GM21447 (cell line): ENCODE measurements at regions not wholly inside any gene's neighbourhood (a gene's known extent, or its start where the extent isn't known, plus 50 kb on each side); places are given as distances from the start of the nearest gene placed in this dataset.
"Not testable (repeated sequence)": the region's sequence is repeated elsewhere in the genome, so short reads cannot be mapped to it uniquely, and the experiment has no call there.

ENCODE experiments used
- ATAC-seq: cut with Tn5 transposase; IDR thresholded peaks from one replicate; pipeline ENCODE4 v1.9.1; 2021; ENCODE audit not compliant: unreplicated experiment

- ATAC-seq, result no peak
Measured at GRCh38 chr6:103456652-103457051, 1403.1 kb downstream of the HACE1 start.

- ATAC-seq, result no peak
Measured at GRCh38 chr6:103455275-103455674, 1404.4 kb downstream of the HACE1 start.

DNA sequence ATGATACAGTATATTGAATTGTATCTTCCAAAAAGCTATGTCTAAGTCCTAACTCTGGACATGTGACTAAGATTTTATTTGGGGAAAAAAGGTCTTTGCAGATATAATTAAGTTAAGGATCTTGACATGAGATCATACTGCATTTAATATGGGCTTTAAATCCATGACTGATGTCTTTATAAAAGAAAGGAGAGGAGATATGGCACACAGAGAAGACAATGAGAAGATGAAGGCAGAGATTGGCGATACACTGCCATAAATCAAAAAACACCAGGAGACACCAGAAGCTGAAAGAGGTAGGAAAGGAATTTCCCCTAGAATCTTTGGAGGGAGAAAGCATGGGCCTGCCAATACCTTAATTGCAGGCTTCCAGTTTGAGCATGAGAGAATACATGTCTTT lies 1450.2 kb downstream of the HACE1 start:
- ATAC-seq, result no peak

DNA sequence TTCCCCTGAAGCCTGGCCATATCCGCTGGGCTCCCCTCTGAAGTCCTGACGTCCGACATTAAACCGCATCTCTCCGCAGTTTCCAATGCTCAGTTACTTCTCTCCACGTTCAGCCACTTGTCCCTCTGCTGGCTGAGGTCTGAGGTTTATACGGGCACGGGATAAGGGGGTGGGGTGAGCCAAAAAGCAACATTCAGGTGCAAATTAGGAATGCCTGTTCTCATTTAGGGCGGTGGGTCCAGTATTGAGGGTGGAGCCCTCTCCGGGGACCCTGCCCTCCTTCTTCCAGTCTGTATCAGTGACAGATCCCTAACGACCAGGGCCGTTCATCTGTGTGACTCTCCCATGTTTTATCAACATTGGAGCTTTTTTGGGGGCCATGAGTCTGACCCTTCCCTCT lies 1454.4 kb downstream of the HACE1 start:
- ATAC-seq, result no peak

- no peak for ATAC-seq
Measured at GRCh38 chr6:103404799-103405198, 1454.9 kb downstream of the HACE1 start.

DNA sequence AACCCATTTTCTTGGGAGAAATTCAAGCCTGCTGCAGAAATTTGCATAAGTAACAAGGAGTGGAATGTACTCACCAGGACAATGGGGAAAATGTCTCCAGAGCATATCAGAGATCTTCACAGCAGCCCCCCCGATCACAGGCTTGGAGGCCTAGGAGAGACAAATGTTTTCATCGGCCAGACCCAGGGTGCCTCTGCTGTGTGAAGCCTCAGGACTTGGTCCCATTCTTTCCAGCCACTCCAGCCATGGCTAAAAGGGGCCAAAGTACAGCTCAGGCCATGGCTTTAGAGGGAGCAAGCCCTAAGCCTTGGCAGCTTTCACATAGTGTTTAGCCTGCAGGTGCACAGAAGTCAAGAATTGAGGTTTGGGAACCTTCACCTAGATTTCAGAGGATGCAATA lies 1463.0 kb downstream of the HACE1 start:
- ATAC-seq, result no peak

GRCh38 chr6:103379272-103379671 lies 1480.4 kb downstream of the HACE1 start:
- no peak for ATAC-seq

DNA sequence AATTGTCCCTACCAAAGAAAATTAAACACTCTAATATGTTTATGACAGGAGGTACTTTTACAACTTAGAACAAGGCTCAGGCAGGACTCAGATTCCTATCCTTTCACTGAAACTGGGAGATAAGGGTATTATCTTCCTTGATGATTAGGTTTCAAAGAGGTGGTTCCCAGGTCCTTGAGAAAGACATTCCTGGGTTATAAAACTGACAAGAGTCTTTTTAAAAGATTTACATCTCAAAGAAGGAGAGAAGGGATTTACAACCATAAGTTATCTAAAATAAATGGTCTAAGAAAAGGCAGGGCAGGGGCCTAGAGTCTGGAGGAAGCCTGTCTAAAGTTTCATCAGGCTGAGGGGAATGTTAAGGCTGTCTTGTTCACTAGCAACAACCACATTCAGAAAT lies 1492.5 kb downstream of the HACE1 start:
- ATAC-seq, result no peak

GRCh38 chr6:103356531-103356930 lies 1503.2 kb downstream of the HACE1 start:
- no peak for ATAC-seq

DNA sequence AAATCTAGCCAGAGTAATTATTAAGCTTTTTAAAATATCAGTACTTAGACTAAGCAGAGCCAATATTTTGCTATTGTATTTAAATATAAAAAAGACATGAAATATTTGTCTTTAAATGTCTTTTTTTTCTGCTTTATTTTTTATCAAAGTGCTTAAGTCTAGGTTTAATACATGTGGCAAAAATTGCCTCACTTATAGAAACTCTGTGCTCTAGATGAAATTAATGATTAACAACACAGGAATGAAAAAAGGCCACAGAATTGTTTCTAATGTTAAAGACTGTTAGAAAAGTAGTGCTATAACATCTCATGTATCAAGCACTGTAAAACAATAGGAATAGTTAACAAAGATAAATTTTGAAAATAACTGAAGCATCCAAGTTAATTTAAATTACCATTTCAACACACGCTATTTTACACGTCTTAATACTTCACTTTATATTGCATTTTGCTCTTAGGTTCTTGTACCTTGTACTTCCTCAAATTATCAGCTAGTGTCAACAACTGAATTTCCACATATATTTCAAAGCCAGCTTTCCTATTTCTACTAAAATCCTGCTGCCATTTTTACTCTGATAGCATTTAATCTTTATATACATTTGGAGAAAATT lies 1515.1 kb downstream of the HACE1 start:
- ATAC-seq, result no peak

GRCh38 chr6:103335412-103335811 lies 1524.3 kb downstream of the HACE1 start:
- no peak for ATAC-seq

DNA sequence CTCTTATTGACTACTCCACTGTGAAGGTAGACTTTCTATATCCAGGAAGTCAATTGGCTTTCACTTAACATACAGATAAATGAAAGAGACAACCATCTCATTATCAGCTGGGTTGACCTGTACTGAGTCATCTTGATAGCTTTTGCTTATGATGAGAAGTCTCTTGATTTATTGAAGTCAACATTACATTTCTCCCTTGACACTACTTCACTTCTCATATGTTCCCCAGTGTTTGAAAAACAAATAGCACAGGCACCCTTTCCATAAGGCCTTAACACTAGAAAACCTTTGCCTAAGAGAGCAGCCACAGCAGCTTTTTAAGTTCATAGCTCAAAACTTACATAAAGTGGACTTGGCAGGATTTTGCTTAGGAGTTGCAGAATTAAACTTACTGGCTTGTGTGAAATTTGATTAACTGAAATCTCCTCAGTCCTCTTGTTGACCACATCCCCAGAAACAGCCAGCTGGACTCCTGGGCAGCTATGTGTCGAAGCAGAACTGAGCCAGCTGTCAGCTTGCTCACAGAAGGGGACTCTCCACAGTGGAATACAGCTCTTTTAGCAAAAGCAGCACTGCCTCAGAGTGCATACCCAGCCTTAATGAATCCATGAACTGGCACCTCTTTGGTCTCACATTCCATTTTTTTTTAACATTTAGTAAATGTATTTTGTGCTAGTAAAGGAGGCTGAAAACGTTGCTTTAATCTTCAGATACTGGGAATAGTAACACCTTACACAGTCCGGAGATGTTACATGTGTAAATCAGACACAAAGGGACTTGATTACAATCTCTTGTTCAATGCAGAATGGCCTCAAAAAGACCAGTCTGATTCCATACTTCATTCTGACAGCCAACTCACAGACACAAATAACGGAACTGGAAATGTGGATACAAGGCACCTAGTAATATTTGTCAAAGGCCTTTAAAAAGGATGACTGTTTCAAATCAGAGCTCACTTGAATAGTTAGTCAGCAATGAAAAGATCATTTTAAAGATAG lies 1532.7 kb downstream of the HACE1 start:
- no peak for ATAC-seq

DNA sequence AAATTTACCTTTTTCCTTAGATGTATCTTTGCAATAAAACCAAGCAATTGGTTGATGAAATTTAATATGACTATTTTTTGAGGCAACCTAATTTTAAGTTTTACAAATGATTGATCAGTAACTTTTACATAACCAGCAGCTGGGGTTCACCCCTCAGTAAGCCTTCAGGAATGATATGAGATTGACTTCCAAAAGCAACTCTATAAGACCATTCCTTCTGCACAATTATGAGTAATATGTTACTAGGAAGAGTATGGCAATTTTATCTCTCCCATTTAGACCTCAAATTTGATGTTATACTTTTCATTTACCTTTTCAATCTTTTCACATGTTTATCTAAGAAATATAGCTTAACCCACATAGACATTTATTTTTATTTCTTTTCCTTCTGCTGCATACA lies 1546.3 kb downstream of the HACE1 start:
- no peak for ATAC-seq

DNA sequence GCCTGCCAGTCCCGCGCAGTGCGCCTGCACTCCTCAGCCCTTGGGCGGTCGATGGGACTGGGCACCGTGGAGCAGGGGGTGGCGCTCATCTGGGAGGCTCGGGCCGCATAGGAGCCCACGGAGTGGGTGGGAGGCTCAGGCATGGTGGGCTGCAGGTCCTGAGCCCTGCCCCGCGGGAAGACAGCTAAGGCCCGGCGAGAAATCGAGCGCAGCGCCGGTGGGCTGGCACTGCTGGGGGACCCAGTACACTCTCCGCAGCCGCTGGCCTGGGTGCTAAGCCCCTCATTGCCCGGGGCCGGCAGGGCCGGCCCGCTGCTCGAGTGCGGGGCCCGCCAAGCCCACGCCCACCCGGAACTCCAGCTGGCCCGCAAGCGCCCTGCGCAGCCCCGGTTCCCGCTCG lies 1565.3 kb downstream of the HACE1 start:
- not testable (repeated sequence) for ATAC-seq

DNA sequence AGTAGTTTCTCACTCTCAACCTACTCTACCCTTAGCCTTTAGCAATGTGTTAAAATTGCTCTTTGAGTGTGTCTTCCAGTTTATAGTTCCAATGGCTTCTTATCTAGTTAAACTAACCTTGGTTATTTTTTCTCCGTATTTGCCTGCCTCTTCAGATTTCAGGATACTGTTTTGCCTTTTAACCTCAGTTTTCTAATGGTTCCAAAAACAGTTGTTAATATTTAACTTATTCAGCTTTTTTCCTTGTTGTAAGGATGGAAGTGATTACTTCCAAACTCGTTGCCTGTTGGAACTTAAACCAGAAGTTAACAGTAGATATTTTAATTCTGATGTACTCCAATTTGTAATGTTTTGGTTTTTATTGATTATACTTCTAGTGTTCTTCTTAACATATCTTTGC lies 1574.9 kb downstream of the HACE1 start:
- ATAC-seq, result no peak

GRCh38 chr6:103280417-103280816 lies 1579.3 kb downstream of the HACE1 start:
- no peak for ATAC-seq

- ATAC-seq, result no peak
Measured at GRCh38 chr6:103277936-103278335, 1581.8 kb downstream of the HACE1 start.

DNA sequence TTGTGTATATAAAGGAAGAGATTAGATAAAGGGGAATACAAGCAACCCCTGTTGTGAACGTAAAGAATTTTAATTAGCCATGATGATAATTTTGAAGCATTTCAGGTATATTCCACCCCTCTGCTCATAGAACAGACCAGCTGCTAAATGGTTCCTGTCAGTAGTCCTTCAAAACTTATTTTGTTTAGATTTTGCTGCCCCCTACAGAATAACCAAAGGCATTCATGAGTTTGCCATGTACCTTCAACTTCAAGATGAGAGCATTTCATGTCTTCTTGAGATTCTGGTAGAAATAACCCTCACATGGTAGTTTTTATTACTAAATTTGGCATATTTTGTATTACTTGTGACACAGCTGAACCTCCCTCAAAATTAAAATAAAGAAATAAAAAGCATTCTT lies 1586.7 kb downstream of the HACE1 start:
- ATAC-seq, result no peak

- ATAC-seq, result no peak
Measured at GRCh38 chr6:103269581-103269980, 1590.1 kb downstream of the HACE1 start.

DNA sequence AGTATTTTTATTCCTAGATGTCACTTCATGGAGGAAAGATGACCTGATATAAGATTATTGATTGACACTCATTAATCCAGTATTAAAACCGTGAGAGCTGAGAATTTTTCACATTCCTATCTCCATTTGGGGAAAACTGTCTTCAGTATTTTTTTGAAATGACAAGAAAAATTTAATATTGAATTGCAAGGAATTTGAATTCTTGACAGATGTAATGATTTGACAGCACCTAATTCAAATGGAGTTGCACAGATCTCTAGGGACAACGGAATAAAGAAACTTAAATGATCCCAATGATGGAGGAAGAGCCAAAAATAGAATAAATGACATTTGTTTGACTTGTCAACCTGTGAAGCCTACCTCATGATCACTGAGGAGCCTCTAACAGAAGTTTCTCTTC lies 1591.4 kb downstream of the HACE1 start:
- ATAC-seq, result no peak

- ATAC-seq, result no peak
Measured at GRCh38 chr6:103264020-103264419, 1595.7 kb downstream of the HACE1 start.

- no peak for ATAC-seq
Measured at GRCh38 chr6:103255132-103255531, 1604.6 kb downstream of the HACE1 start.
